ENCODE measurements at regions not wholly inside any gene's neighbourhood (a gene's known extent, or its start where the extent isn't known, plus 50 kb on each side); places are given as distances from the start of the nearest gene placed in this dataset.

GRCh38 chr12:30134229-30134628 lies 350.5 kb upstream of the TMTC1 start:
- CTCF ChIA-PET, result no interaction called here
- Mint-ChIP-seq H3K36me3 (no peaks in the 10 kb centered on the region), H3K4me1 (no peaks in the 10 kb centered on the region), H3K4me3 (no peak overlapping the region), H3K27me3 (no peaks in the 10 kb centered on the region), H3K27ac (no peak overlapping the region), H3K9me3 (peaks cover 5% of the 10 kb centered on the region)
- DNase-seq, result no peak

DNA sequence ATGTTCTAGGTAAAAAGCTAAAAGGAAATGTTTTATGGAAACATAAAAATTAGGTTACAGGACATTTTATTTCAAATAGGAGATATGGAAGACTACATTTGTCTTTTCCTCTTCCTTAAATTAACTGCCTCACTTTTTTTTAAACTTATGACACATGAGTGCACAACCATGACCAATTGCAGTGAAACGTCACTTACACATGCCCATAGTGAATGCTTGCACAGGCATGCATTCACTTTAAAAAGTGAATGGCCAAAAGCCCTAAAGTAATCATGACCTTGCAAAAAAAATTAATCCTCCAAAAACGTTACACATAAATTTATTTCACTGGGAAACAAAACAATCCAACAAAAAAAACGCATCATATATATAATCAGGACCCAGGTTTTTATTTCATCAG lies 343.2 kb upstream of the TMTC1 start:
- DNase-seq, result no peak
- CTCF ChIA-PET, result no interaction called here
- Mint-ChIP-seq H3K9me3 (peaks cover 8% of the 10 kb centered on the region), H3K27me3 (no peaks in the 10 kb centered on the region), H3K4me3 (no peak overlapping the region), H3K27ac (no peak overlapping the region), H3K36me3 (no peaks in the 10 kb centered on the region), H3K4me1 (no peaks in the 10 kb centered on the region)

- Mint-ChIP-seq H3K27ac (no peak overlapping the region), H3K9me3 (peaks cover 8% of the 10 kb centered on the region), H3K36me3 (no peaks in the 10 kb centered on the region), H3K27me3 (no peaks in the 10 kb centered on the region), H3K4me1 (no peaks in the 10 kb centered on the region), H3K4me3 (no peak overlapping the region)
- CTCF ChIA-PET, result no interaction called here
- DNase-seq, result no peak
Measured at GRCh38 chr12:30120522-30120921, 336.8 kb upstream of the TMTC1 start.

GRCh38 chr12:30117483-30117882 lies 333.7 kb upstream of the TMTC1 start:
- Mint-ChIP-seq H3K9me3 (peaks cover 8% of the 10 kb centered on the region), H3K27me3 (no peaks in the 10 kb centered on the region), H3K4me1 (no peaks in the 10 kb centered on the region), H3K36me3 (no peaks in the 10 kb centered on the region), H3K4me3 (no peak overlapping the region), H3K27ac (no peak overlapping the region)
- DNase-seq, result no peak
- CTCF ChIA-PET, result no interaction called here

GRCh38 chr12:30111719-30112118 lies 328.0 kb upstream of the TMTC1 start:
- DNase-seq, result no peak
- no peak overlapping the region for H3K4me3 Mint-ChIP-seq
- H3K9me3 Mint-ChIP-seq, result peaks cover 10% of the 10 kb centered on the region
- CTCF ChIA-PET, result no interaction called here
- H3K36me3 Mint-ChIP-seq, result no peaks in the 10 kb centered on the region
- H3K27ac Mint-ChIP-seq, result no peak overlapping the region
- H3K27me3 Mint-ChIP-seq, result no peaks in the 10 kb centered on the region
- no peaks in the 10 kb centered on the region for H3K4me1 Mint-ChIP-seq

DNA sequence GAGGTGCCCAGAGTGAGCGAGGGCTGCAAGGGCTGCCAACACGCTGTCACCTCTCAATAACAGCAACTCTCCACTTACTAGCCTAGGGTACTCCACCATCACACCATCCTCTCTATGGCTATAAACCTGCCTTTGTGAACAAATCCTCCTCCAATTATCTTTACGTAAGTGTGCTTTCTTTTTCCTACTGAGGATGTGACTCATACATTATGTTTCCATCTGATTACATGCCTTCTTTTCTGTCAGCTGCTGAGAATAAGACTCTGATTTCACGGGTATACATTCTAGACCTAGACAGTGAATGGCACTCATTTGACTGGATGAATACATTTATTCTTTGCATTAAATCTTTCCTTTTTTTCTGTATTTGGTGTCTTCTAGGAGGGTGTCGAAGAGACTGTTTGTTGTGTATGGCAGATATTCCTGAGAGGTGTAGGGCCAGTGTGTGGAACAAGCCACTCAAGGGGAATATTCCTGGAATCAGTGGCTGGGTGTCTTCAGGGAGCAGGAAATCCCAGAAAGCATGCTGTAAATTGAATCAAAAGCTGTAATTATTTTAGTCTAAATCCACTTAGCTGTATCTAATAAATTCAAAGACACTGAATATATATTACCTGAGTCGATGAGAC lies 327.3 kb upstream of the TMTC1 start:
- Mint-ChIP-seq H3K9me3 (peaks cover 10% of the 10 kb centered on the region), H3K4me3 (no peak overlapping the region), H3K27me3 (no peaks in the 10 kb centered on the region), H3K27ac (no peak overlapping the region), H3K4me1 (no peaks in the 10 kb centered on the region), H3K36me3 (no peaks in the 10 kb centered on the region)
- CTCF ChIA-PET, result no interaction called here
- no peak for DNase-seq

GRCh38 chr12:30110498-30110897 lies 326.8 kb upstream of the TMTC1 start:
- Mint-ChIP-seq H3K27ac (no peak overlapping the region), H3K36me3 (no peaks in the 10 kb centered on the region), H3K9me3 (peaks cover 10% of the 10 kb centered on the region), H3K4me3 (no peak overlapping the region), H3K27me3 (no peaks in the 10 kb centered on the region), H3K4me1 (no peaks in the 10 kb centered on the region)
- CTCF ChIA-PET, result no interaction called here
- DNase-seq, result no peak

GRCh38 chr12:30108666-30109065 lies 324.9 kb upstream of the TMTC1 start:
- CTCF ChIA-PET, result no interaction called here
- Mint-ChIP-seq H3K27ac (no peak overlapping the region), H3K9me3 (peaks cover 10% of the 10 kb centered on the region), H3K27me3 (no peaks in the 10 kb centered on the region), H3K4me3 (no peak overlapping the region), H3K36me3 (no peaks in the 10 kb centered on the region), H3K4me1 (no peaks in the 10 kb centered on the region)
- no peak for DNase-seq

GRCh38 chr12:30106204-30106965 lies 322.6 kb upstream of the TMTC1 start:
- CTCF ChIA-PET, result no interaction called here
- Mint-ChIP-seq H3K36me3 (no peaks in the 10 kb centered on the region), H3K4me1 (no peaks in the 10 kb centered on the region), H3K9me3 (peaks cover 10% of the 10 kb centered on the region), H3K4me3 (no peak overlapping the region), H3K27me3 (no peaks in the 10 kb centered on the region), H3K27ac (no peak overlapping the region)
- DNase-seq, result no peak

GRCh38 chr12:30105505-30105904 lies 321.8 kb upstream of the TMTC1 start:
- DNase-seq, result no peak
- Mint-ChIP-seq H3K27me3 (no peaks in the 10 kb centered on the region), H3K36me3 (no peaks in the 10 kb centered on the region), H3K4me1 (no peaks in the 10 kb centered on the region), H3K27ac (no peak overlapping the region), H3K4me3 (no peak overlapping the region), H3K9me3 (peaks cover 6% of the 10 kb centered on the region)
- CTCF ChIA-PET, result no interaction called here

DNA sequence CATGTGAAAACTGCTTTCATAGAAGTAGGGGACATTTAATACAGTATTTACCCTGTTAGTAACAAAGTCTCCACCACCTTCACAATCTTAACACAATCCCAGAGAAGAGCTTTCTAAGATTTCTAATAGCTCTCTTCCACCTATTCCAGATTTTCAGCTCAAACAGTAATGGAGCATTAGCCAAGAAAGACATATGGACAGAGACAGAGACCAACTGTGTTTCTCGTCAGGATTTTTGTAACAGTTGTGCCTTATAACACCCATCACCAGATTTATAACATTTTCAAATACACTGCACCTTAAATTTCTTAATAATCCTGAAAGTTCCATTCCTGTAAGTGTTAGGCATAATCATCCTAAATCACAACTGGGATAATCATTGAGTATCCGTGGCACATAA lies 321.2 kb upstream of the TMTC1 start:
- CTCF ChIA-PET, result no interaction called here
- DNase-seq, result no peak
- Mint-ChIP-seq H3K36me3 (no peaks in the 10 kb centered on the region), H3K9me3 (peaks cover 6% of the 10 kb centered on the region), H3K4me3 (no peak overlapping the region), H3K27me3 (no peaks in the 10 kb centered on the region), H3K4me1 (no peaks in the 10 kb centered on the region), H3K27ac (no peak overlapping the region)

GRCh38 chr12:30100741-30101140 lies 317.0 kb upstream of the TMTC1 start:
- Mint-ChIP-seq H3K36me3 (no peaks in the 10 kb centered on the region), H3K4me1 (no peaks in the 10 kb centered on the region), H3K9me3 (no peaks in the 10 kb centered on the region), H3K27ac (no peak overlapping the region), H3K4me3 (no peak overlapping the region), H3K27me3 (no peaks in the 10 kb centered on the region)
- CTCF ChIA-PET, result no interaction called here
- DNase-seq, result no peak

DNA sequence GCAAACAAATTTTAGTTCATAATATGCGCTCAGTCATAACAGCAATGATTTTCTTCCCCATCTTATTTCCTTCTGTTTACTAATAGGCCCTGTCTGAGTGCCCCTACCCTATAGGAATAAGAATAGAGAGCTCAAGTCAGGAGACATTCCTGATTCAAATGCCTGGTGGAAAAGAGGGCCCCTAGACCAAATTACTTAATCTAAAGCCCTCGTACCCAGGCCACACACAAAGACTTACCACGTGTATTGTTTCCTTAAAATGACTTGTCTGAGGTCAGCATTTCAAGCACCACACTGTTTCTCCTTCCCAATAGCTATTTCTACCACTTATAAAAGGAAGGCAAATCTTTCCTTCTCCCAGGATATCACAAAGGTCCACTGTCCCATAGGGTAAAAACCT lies 314.9 kb upstream of the TMTC1 start:
- Mint-ChIP-seq H3K4me1 (no peaks in the 10 kb centered on the region), H3K27ac (no peak overlapping the region), H3K36me3 (no peaks in the 10 kb centered on the region), H3K27me3 (no peaks in the 10 kb centered on the region), H3K9me3 (peaks cover 6% of the 10 kb centered on the region), H3K4me3 (no peak overlapping the region)
- CTCF ChIA-PET, result no interaction called here
- no peak for DNase-seq

DNA sequence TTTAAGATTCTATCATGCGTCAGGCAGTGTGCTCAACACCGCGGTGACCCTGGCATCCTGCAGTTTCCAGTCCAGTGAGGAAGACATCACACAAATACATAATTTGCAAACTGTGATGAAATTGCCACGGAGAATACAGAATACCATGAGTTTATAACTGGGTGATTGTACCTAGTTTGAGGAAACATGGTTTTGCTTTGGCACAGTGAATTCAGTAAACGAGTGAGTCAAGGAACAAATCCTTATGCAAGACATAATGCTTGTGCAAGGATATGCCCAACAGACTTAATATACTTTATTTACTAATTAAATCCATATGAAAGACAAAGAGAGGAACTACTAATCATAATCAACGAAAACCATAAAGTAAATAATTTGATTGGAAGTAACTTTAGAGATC lies 311.8 kb upstream of the TMTC1 start:
- Mint-ChIP-seq H3K27ac (no peak overlapping the region), H3K27me3 (no peaks in the 10 kb centered on the region), H3K9me3 (peaks cover 10% of the 10 kb centered on the region), H3K4me3 (no peak overlapping the region), H3K4me1 (no peaks in the 10 kb centered on the region), H3K36me3 (no peaks in the 10 kb centered on the region)
- CTCF ChIA-PET, result no interaction called here
- DNase-seq, result no peak

GRCh38 chr12:30092983-30093617 lies 309.4 kb upstream of the TMTC1 start:
- Mint-ChIP-seq H3K4me1 (no peaks in the 10 kb centered on the region), H3K27ac (no peak overlapping the region), H3K9me3 (peaks cover 10% of the 10 kb centered on the region), H3K36me3 (no peaks in the 10 kb centered on the region), H3K4me3 (no peak overlapping the region), H3K27me3 (no peaks in the 10 kb centered on the region)
- no peak for DNase-seq
- CTCF ChIA-PET, result no interaction called here

Measured in activated naive CD4-positive, alpha-beta T cell treated with anti-CD3 and anti-CD28 coated beads, Interleukin-2, amount 10 ng/mL, durations not matched to agents 7 days and 5 days (primary cell).